Activated naive CD4-positive, alpha-beta T cell treated with Interleukin-2 at 50 U/mL for 16 hours (primary cell): ENCODE measurements at regions not wholly inside any gene's neighbourhood (a gene's known extent, or its start where the extent isn't known, plus 50 kb on each side); places are given as distances from the start of the nearest gene placed in this dataset.

Source experiments
- DNase-seq: peaks from one replicate; pipeline ENCODE4 v3.0.0-alpha.2; 2020

- DNase-seq = no peak
Observed at GRCh38 chr6:147868427-147869190, 360.1 kb downstream of the SAMD5 start.

GRCh38 chr6:147869201-147869600 lies 360.7 kb downstream of the SAMD5 start:
- no peak for DNase-seq

GRCh38 chr6:147869869-147870268 lies 361.4 kb downstream of the SAMD5 start:
- DNase-seq = no peak

GRCh38 chr6:147870506-147871110 lies 362.1 kb downstream of the SAMD5 start:
- no peak for DNase-seq

- no peak for DNase-seq
Observed at GRCh38 chr6:147872002-147872401, 363.5 kb downstream of the SAMD5 start.

GRCh38 chr6:147873816-147874215 lies 365.3 kb downstream of the SAMD5 start:
- no peak for DNase-seq

GRCh38 chr6:147874322-147874721 lies 365.8 kb downstream of the SAMD5 start:
- no peak for DNase-seq

GRCh38 chr6:147879031-147879580 lies 370.6 kb downstream of the SAMD5 start:
- no peak for DNase-seq

- DNase-seq = no peak
Observed at GRCh38 chr6:147881432-147881831, 372.9 kb downstream of the SAMD5 start.

GRCh38 chr6:147888374-147888773 lies 379.9 kb downstream of the SAMD5 start:
- DNase-seq = no peak

GRCh38 chr6:147891671-147892070 lies 383.2 kb downstream of the SAMD5 start:
- DNase-seq = no peak

GRCh38 chr6:147892476-147892875 lies 384.0 kb downstream of the SAMD5 start:
- no peak for DNase-seq

- DNase-seq = no peak
Observed at GRCh38 chr6:147895272-147895671, 386.8 kb downstream of the SAMD5 start.

GRCh38 chr6:147900247-147900830 lies 391.8 kb downstream of the SAMD5 start:
- no peak for DNase-seq

GRCh38 chr6:147903321-147903720 lies 394.8 kb downstream of the SAMD5 start:
- DNase-seq = no peak

GRCh38 chr6:147903931-147904330 lies 395.4 kb downstream of the SAMD5 start:
- DNase-seq = no peak

- DNase-seq = no peak
Observed at GRCh38 chr6:147904416-147904815, 395.9 kb downstream of the SAMD5 start.

- DNase-seq = no peak
Observed at GRCh38 chr6:147905711-147906110, 397.2 kb downstream of the SAMD5 start.

- DNase-seq = no peak
Observed at GRCh38 chr6:147906361-147906760, 397.9 kb downstream of the SAMD5 start.

GRCh38 chr6:147909640-147910039 lies 401.1 kb downstream of the SAMD5 start:
- DNase-seq = no peak

GRCh38 chr6:147910281-147910680 lies 401.8 kb downstream of the SAMD5 start:
- no peak for DNase-seq

GRCh38 chr6:147911057-147911456 lies 402.6 kb downstream of the SAMD5 start:
- no peak for DNase-seq

GRCh38 chr6:147911686-147912085 lies 403.2 kb downstream of the SAMD5 start:
- no peak for DNase-seq

- DNase-seq = no peak
Observed at GRCh38 chr6:147922799-147923198, 414.3 kb downstream of the SAMD5 start.
